ENCODE measurements at regions not wholly inside any gene's neighbourhood (a gene's known extent, or its start where the extent isn't known, plus 50 kb on each side); places are given as distances from the start of the nearest gene placed in this dataset.

GRCh38 chr10:105965141-105965540 is 1199.4 kb downstream of the SORCS1 start:
- TF ChIP-seq, protein P1, sequence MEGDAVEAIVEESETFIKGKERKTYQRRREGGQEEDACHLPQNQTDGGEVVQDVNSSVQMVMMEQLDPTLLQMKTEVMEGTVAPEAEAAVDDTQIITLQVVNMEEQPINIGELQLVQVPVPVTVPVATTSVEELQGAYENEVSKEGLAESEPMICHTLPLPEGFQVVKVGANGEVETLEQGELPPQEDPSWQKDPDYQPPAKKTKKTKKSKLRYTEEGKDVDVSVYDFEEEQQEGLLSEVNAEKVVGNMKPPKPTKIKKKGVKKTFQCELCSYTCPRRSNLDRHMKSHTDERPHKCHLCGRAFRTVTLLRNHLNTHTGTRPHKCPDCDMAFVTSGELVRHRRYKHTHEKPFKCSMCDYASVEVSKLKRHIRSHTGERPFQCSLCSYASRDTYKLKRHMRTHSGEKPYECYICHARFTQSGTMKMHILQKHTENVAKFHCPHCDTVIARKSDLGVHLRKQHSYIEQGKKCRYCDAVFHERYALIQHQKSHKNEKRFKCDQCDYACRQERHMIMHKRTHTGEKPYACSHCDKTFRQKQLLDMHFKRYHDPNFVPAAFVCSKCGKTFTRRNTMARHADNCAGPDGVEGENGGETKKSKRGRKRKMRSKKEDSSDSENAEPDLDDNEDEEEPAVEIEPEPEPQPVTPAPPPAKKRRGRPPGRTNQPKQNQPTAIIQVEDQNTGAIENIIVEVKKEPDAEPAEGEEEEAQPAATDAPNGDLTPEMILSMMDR (IDR thresholded peaks at IDR 0.05): no peak
- no peak for TF ChIP-seq POLR2A (IDR thresholded peaks at IDR 0.05)

All from uterus (tissue), 2 donors.